C4-2B (cell line): ENCODE measurements at regions not wholly inside any gene's neighbourhood (a gene's known extent, or its start where the extent isn't known, plus 50 kb on each side); places are given as distances from the start of the nearest gene placed in this dataset.

Experiments
- ZFX ChIP-seq: fragments of 450-650 bp; IDR thresholded peaks from 2 replicates; pipeline ENCODE4 v1.6.1; 2017
- TF ChIP-seq, protein P1 (sequence below): fragments of 450-650 bp; conservative IDR thresholded peaks from 2 replicates; pipeline ENCODE4 v1.5.1; 2017; ENCODE audit warnings: mild to moderate bottlenecking

- TF ChIP-seq, protein P1, sequence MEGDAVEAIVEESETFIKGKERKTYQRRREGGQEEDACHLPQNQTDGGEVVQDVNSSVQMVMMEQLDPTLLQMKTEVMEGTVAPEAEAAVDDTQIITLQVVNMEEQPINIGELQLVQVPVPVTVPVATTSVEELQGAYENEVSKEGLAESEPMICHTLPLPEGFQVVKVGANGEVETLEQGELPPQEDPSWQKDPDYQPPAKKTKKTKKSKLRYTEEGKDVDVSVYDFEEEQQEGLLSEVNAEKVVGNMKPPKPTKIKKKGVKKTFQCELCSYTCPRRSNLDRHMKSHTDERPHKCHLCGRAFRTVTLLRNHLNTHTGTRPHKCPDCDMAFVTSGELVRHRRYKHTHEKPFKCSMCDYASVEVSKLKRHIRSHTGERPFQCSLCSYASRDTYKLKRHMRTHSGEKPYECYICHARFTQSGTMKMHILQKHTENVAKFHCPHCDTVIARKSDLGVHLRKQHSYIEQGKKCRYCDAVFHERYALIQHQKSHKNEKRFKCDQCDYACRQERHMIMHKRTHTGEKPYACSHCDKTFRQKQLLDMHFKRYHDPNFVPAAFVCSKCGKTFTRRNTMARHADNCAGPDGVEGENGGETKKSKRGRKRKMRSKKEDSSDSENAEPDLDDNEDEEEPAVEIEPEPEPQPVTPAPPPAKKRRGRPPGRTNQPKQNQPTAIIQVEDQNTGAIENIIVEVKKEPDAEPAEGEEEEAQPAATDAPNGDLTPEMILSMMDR, result no peak
- no peak for TF ChIP-seq ZFX
These were observed 588.9 kb downstream of the ZNF674 start for GRCh38 chrX:45956191-45956870.
